GM18519 (cell line): ENCODE measurements at regions not wholly inside any gene's neighbourhood (a gene's known extent, or its start where the extent isn't known, plus 50 kb on each side); places are given as distances from the start of the nearest gene placed in this dataset.
"Not testable (repeated sequence)": the region's sequence is repeated elsewhere in the genome, so short reads cannot be mapped to it uniquely, and the experiment has no call there.

Source experiments
- ATAC-seq: cut with Tn5 transposase; IDR thresholded peaks from one replicate; pipeline ENCODE4 v1.9.1; 2021; ENCODE audit warnings: mild to moderate bottlenecking, moderate library complexity; ENCODE audit not compliant: unreplicated experiment, low FRiP score

DNA sequence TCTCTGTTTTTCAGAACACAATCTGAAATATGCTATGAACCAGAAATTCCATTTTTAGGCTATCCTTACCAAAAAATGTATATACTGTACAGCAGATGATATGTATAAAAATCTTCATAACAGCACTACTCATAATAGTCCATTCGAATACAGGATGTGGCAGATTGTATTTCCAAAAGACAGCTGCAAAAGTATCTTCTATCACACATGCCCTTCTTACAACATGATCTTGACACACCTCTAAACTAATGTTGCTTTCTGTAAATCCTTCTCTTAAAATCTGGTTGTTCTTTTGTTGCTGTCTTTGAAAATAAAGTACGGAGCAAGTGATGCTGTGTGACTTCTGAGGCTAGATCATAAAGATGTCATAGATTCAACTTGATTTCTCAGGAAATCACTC lies 409.9 kb upstream of the LUZP2 start:
- ATAC-seq: no peak

DNA sequence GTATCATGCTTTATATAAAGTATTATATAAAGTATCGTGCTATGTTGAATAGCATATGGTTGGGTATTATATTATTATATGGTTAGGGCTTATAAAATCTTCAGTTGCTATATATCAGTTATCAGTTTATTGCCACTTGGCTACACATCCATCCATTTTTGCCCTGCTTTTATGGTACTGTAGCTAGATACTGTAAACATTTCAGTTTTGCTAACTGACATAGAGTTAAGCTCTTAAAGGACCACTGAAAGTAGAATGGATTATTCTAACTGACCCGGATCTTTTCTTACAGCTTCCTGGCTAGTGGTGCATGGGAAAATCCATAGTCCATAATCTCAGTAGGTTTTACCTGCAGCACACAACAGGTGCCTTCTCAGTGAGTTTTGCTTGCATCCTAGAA lies 405.3 kb upstream of the LUZP2 start:
- no peak for ATAC-seq

DNA sequence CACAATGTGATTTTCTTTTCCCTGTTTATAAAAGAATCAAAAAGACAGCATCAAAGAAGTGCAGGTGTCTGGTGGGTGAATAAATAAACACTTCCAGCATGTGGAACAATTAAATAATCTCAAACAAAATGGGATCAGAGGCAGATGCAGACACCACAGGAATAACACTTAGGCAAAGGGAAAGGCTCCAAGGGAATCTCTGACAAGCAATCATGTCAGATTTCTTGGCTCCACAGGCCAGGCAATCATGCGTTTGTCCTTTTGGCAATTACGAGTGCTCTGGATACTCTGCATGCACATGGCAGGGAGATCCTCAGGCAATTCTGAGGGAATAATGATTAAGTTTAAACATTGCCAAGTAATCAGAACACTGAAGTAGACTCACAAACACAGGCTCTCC lies 403.5 kb upstream of the LUZP2 start:
- ATAC-seq: no peak

DNA sequence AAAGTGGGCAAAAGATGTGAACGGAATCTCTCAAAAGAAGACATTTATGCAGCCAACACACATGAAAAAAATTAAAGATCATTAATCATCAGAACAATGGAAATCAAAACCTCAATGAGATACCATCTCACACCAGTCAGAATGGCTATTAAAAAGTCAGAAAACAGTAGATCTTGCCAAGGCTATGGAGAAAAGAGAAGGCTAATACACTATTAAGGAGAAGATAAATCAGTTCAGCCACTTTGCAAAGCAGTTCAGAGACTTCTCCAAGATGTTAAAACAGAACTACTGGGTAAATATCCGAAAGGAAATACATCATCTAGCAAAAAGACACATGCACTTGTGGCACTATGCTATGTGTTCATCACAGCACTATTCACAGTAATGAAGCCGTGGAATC lies 388.2 kb upstream of the LUZP2 start:
- no peak for ATAC-seq

DNA sequence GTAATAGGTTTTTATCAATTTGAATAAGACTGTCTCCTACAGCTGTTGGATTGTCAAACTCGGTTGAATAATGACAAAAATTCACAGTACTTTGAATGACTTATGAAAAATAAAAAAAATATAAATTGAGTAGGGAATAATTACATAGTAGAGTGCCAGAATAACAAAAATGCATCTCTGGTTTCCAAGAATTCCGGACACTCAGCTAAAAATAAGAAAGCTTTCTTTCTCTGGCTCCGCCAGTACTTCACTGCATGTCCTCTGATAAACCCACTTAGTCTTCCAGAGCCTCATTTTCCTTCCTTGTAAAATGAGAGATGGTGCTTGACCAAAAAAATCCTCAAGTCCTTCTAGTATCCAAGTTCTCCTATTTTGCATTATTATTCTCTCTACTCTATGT lies 374.6 kb upstream of the LUZP2 start:
- ATAC-seq: no peak

DNA sequence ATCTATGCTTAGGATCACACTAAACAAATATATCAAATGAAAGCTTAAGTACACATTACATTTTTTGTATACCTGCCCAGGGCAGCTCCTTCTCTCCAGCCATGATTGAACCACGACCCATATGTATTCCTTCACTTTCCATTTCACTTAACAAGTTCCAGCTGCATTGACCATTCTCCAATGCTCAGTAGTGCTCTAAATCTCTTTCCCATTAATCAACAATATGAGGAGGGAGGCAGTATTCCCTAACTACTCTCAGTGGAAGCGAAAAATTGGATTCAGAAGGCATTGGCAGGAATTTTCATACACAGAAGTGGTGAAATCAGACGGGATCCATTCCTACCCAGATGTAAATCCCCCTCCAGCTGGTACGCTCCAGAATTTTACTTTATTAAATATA lies 372.0 kb upstream of the LUZP2 start:
- ATAC-seq: no peak

DNA sequence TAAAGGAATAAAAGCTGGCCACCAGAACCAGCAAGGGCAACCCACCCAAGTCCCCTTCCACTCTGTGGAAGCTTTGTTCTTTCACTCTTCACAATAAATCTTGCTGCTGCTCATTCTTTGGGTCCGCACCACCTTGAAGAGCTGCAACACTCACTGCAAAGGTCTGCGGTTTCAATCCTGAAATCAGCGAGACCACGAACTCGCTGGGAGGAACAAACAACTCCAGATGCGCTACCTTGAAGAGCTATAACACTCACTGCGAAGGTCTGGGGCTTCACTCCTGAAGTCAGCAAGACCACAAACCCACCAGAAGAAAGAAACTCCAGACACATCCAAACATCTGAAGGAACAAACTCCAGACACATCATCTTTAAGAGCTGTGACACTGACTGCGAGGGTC lies 365.2 kb upstream of the LUZP2 start:
- ATAC-seq: no peak

DNA sequence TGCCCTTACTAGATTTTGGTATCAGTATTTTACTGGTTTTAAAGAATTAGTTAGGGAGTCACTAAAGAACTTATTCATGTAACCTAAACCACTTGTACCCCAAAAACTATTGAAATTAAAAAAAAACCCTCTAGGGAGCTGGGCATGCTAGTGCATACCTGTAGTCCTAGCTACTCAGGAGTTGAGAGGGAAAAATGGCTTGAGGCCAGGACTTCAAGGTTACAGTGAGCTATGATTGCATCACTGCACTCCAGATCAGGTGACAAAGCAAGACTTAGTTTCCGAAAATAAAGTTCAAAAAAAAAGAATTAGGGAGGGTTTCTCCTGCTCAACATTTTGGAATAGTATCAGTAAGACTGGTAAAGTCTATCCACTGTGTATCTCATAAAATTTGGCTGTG lies 364.4 kb upstream of the LUZP2 start:
- ATAC-seq: no peak

DNA sequence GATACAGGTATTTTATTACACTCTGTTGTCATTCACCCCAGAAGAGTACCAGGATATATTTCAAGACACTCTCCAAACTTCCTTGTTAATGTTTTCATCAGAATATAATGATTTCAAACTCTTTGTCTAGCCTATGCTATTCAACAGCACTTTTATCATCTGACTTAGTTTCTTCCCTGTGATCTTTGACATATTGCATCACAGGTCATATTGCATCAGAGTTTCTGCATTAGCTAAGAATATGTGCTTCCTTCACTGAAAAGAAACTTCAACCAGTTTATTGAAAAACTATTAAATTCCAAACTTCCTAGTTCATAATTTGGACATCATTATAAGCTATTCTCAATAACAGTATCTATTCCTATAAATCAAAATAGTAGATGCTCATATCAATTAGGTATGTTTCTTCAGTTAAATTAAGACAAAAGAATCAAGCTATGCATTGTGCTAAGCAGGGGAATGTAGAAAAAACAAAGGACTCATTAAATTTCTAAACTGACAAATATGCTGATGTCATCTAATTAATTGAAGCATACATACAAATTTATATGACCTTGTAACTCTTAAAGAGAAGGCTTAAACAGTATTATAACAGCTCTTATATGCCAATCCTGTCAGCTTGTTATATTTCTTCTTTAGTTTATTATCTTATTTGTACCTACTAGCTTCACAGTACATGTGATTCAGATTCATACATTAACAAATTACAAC lies 361.8 kb upstream of the LUZP2 start:
- no peak for ATAC-seq

DNA sequence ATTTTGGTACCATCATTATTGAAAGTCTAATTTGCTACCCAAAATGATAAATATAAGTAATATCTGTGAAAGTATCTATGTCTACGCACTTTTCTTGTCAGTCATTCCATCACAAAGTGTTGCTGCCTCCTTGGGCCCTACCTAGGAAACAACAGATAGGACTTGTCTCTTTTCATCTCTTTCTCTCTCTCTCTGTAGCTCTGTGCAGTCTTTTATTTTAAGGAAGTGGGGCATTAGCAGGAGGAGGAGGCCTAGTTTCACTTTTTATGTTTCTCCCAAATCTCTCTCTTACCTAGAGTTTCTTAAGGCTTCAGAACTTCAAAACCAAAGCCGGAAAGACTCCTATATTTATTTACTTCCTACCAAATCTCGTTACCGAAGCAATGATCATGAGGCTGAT lies 354.8 kb upstream of the LUZP2 start:
- no peak for ATAC-seq

DNA sequence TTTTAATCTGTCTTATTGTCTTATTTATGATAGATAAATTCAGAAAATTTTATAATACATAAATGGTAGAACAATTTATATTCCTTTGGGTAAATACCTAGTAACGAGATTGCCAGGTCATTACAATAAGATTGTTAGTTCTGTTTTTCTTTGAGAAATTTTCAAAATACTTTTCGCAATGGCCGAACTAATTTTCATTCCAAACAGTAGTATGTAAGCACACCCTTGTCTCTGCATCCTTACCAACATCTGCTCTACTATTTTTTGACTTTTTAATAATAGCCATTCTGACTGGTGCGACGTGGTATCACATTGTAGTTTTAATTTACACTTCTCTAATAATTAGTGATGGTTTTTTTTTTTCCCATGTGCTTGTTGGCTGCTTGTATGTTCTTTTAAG lies 351.4 kb upstream of the LUZP2 start:
- no peak for ATAC-seq

DNA sequence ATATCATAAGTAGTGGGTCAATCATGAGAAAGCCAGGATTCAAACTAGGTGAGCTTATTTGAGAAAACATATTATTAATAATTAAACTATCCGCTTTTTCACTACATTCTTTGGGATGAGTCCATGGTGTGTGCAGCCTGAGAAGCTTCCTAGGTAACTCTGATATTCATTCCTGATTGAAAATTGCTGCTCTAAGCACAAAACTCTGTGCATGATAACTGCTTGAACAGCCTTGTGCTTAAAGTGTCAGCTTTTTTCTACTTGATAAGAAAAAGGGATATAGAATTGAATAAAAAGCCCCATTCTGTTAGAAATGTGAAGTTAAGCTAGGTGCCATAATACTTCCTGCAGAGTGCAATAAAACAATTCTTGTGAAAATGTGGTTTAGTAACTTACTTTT lies 343.5 kb upstream of the LUZP2 start:
- ATAC-seq: no peak

DNA sequence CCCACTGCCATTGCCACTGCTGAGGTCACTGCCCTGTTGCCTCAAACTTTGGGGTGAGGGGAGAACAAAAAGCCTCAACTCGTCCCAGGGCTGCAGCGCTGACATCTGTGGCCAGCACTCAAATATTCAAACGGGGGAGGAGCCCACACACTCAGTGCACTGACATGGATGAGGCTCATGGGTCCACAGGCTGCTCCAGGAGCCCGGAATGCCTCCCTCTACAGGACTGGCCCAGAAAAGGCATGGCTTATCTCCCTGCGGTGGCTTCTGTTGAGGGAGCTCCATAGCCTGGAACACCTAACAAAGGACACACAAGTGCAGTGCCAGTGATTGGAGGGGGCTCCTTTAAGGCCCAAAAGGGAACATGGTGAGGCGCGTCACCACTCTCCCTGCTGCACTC lies 341.1 kb upstream of the LUZP2 start:
- ATAC-seq: no peak

DNA sequence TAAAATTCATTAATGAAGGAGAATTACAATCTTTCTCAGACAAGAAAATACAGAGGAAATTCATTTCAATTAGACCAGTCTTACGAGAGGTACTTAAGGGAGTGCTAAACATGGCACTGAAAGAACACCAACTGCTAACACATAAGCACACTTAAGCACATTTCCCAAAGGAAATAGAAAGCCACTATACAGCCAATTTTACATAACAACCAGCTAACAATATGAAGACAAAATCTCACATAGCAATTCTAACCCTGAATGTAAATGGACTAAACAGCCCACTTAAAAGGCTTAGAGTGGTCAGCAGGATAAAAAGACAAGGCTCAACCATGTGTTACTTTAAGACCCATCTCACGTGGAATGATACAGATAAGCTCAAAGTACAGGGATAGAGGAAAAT lies 339.5 kb upstream of the LUZP2 start:
- no peak for ATAC-seq

DNA sequence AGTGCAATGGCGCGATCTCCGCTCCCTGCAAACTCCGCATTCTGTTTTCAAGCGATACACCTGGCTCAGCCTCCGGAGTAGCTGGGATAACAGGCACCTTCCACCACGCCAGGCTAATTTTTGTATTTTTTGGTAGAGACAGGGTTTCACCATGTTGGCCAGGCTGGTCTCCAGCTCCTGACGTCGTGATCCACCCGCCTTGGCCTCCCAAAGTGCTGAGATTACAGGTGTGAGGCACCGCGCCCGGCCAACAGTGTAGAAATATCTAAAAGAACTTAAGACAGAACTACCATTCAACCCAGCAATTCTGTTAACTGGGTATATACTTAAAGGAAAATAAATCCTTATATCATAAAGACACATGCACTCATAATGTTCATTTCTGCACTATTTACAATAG lies 335.3 kb upstream of the LUZP2 start:
- no peak for ATAC-seq

DNA sequence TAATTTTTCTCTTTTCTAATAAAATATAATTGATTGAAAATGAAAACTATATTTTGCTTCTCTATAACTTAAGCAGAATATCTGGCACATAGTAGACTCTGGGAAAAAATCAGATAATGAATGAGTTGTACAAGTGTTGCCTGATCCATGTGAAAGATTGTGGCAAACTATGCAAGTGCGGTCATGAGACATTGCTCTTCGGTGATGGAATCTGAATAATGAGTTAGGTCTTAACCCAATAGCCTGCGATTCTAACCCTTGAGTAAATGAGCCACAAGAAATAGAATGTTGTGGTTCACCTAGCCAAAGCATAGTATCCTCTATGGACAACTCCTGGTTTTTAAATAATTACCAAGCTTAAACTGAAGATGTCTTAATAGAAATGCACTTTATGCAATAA lies 333.7 kb upstream of the LUZP2 start:
- ATAC-seq: no peak

DNA sequence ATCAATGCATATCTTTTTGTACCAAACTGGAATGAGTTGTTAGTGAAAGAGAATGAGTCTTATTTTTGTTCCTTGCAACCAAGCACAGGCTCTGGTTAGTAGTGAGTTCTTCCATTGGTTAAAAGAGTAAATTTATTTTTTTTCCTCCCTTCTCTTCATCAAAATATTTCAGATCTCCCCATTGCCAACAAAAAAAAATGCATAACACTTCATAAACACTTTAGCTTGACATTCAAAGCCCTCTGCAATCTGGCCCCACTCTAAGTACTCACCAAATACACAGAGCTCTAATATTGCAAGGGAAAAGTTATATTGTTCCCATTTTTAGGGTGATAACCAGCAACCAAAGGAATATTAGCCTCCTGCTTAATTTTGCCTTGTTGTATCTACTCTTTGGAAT lies 333.0 kb upstream of the LUZP2 start:
- no peak for ATAC-seq

DNA sequence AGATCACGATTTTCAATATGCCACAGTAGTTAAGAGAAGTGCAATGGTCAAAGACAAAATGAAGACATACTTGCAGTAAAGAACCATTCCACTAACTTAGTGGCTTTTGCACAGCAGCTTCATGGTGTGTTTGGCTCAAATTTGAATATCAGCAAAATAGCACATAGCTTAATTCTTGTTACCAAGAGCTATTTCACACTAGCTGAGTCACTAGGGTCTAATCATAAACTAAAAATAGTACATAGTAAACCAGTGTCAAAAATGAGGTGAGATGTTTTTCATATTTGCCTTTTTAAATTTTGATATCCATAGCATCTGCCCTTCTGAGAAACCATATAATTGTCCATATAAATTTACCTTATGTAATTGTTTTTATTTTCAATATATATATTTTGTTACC lies 325.0 kb upstream of the LUZP2 start:
- no peak for ATAC-seq

DNA sequence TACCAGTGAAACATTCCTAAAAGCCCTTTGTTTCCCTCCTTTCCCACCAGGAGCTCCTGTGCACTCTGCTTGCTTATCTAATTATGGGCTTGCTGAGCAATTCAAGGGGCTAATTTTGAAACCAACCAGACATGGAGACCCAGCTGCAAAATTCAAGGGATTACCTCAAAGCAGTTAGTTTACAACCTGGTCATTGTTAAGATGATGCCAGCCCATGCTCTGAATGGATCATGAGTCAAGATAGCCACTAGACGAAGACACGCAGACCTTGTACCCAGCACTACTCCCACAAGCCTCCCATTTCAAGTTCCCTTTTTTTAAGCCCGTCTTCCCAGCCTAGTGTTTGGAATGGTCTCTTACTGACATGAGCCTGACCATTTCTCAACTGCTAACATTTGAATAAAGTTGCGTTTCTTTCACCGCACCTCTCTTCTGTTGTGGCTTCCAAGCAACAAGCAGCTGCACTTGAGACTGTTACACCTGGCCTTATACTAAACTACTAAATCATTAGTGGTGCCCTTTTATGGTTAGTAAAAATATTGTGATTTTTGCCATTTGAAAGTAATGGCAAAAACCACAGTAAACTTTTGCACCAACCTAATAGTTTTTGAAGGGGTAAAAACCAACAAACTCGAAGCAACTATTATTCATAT lies 315.3 kb upstream of the LUZP2 start:
- no peak for ATAC-seq

DNA sequence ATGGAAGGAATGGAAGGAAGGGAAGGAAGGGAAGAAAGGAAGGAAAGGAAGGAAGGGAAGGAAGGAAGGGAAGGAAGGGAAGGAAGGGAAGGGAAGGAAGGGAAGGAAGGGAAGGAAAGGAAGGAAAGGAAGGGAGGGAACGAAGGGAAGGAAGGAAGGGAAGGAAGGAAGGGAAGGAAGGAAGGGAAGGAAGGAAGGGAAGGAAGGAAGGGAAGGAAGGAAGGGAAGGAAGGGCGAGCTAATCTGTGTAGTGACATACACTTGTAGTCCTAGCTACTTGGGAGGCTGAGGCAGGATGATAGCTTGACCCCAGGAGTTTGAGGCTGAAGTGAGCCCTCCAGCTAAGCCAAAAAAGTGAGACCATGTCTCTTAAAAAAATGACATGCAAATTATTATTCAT lies 311.3 kb upstream of the LUZP2 start:
- not testable (repeated sequence) for ATAC-seq

DNA sequence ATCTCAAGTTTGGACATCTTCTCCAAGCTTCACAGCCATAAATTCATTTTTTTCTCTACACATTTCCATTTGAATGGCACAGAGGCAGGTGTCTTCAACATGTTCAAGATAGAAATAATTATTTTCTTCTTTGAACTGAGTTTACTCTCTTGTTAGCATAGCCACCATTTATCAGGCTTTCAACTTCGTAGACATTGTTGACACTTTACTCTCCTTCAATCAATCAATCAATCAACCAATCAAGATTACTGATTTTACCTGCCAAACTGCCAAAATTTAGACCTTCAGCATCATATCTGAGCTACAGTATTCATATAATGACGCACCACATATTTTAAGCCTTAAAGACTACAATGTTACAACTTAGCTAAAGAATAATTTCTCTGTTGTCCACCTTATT lies 300.1 kb upstream of the LUZP2 start:
- no peak for ATAC-seq

DNA sequence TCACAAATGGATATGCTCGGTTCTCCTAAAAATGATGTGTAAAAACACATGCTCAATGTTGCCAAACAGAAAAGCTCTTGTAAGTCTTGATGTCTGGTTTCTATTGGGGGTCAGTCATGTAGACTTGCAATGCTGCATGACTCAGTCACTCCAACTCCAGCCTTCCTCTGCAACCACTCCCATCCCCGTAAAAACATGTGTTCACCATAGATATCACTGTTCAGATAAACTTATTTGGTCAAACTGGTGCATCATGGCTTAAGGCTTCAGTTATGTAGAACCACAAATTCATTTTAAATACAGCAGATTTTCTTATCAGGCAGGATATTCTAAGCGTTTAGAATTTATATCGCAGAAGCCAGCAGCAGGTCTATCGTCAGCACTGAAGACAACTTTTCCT lies 298.4 kb upstream of the LUZP2 start:
- ATAC-seq: no peak

DNA sequence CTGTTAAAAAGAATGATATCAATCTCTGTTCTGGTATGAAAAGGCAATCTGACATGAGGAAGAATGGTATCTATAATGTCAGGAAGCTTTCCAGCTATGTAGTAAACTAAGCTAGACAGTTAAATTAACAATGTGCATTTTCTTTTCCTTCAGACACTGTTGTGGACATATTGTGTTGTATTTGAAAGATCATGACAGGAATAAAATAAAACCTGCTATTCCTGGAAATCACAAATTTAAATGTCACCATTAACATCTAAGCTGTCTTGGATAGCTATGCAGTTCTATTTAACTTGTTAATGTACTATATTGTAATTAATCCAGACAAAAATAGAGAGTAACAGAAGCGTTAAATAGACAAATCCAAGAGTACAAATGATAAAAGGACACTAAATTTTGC lies 297.4 kb upstream of the LUZP2 start:
- ATAC-seq: no peak
